Activated CD8-positive, alpha-beta T cell treated with anti-CD3 and anti-CD28 coated beads for 36 hours (primary cell): ENCODE measurements at regions not wholly inside any gene's neighbourhood (a gene's known extent, or its start where the extent isn't known, plus 50 kb on each side); places are given as distances from the start of the nearest gene placed in this dataset.
A peak's percentile ranks its signal among the peaks of the same experiment; 100 is the strongest.
"Not testable (repeated sequence)": the region's sequence is repeated elsewhere in the genome, so short reads cannot be mapped to it uniquely, and the experiment has no call there.

ENCODE experiments used
- ATAC-seq: fragments of 200-7000 bp; cut with Tn5 transposase; one replicate; pipeline ENCODE4 v1.10.0; 2021; ENCODE audit warnings: mild to moderate bottlenecking, moderate library complexity
- CTCF ChIA-PET: fragments of 350-600 bp; sonication (Branson Sonifier 250); formaldehyde crosslinking; loops from one replicate; lab custom pipeline; 2021; ENCODE audit warnings: antibody characterized with exemption; lab: Charles Lee
- POLR2A ChIA-PET: fragments of 350-600 bp; sonication (Branson Sonifier 250); formaldehyde crosslinking; loops from one replicate; lab custom pipeline; 2021; ENCODE audit warnings: antibody characterized with exemption; lab: Charles Lee
- DNase-seq: peaks from one replicate; pipeline ENCODE4 v3.0.0-alpha.2; 2020
- H3K27ac Mint-ChIP-seq: one replicate; pipeline ENCODE4 v1.8.0; 2021; ENCODE audit warnings: mild to moderate bottlenecking, mixed read lengths
- H3K27me3 Mint-ChIP-seq: one replicate; pipeline ENCODE4 v1.8.0; 2021; ENCODE audit warnings: mixed read lengths
- H3K36me3 Mint-ChIP-seq: one replicate; pipeline ENCODE4 v1.8.0; 2021; ENCODE audit warnings: low read depth, mixed read lengths
- H3K4me1 Mint-ChIP-seq: one replicate; pipeline ENCODE4 v1.8.0; 2021; ENCODE audit warnings: low read depth, mixed read lengths
- H3K4me3 Mint-ChIP-seq: one replicate; pipeline ENCODE4 v1.8.0; 2021; ENCODE audit warnings: mild to moderate bottlenecking, moderate library complexity, mixed read lengths
- H3K9me3 Mint-ChIP-seq: one replicate; pipeline ENCODE4 v1.8.0; 2021; ENCODE audit warnings: mixed read lengths
- intact Hi-C: fragments of 100-400 bp; cut with micrococcal nuclease; formaldehyde crosslinking; loops from one replicate; pipeline ENCODE4 v1.10.0; 2022
- TF ChIP-seq, protein P1 (sequence below): fragments of 200-600 bp; IDR thresholded peaks from one replicate; pipeline ENCODE4 v1.8.0; 2022; ENCODE audit warnings: antibody characterized with exemption, mild to moderate bottlenecking

DNA sequence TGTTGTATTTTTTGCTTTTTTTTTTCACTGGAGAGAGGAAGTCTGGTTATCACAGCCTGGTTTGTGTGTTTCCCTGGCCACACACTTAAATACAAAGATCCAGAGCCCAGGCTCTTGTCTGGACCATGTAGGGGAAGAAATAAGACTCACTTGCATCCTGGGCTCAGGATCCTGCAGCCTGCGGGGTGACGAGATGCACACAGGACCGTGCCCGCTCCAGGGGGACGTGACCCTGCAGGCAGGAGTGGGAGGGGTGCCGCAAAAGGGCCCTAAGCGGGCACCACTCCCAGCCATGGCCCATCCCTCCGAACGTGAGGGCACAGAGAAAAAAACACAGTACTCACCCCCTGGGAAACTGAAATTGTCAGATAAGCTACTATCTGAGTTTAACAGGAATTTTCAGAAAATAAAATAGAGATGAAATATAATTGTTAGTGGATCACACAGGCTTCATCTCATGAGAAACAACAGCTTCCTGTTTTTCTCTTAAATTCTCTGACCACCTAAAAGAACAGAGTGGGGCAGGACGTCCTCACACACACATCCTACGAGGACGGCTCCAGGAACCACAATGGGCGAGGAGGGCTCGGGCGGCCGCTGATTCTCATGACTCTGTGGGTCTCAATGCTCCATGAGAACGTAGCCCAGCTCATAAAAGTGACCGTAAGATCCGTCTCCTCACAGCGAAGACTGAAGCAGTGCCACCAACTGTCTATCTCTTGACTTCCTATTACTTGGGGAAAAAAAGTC lies 142.6 kb upstream of the ALKAL2 start:
- no peak for DNase-seq
- intact Hi-C loops: no loop called here
- POLR2A ChIA-PET: interaction anchor here (0.6 to 0.7 kb wide), 2 partner anchors 116 to 237 kb away, joined by 3 to 6 read pairs; no protein-coding TSS in a partner anchor

DNA sequence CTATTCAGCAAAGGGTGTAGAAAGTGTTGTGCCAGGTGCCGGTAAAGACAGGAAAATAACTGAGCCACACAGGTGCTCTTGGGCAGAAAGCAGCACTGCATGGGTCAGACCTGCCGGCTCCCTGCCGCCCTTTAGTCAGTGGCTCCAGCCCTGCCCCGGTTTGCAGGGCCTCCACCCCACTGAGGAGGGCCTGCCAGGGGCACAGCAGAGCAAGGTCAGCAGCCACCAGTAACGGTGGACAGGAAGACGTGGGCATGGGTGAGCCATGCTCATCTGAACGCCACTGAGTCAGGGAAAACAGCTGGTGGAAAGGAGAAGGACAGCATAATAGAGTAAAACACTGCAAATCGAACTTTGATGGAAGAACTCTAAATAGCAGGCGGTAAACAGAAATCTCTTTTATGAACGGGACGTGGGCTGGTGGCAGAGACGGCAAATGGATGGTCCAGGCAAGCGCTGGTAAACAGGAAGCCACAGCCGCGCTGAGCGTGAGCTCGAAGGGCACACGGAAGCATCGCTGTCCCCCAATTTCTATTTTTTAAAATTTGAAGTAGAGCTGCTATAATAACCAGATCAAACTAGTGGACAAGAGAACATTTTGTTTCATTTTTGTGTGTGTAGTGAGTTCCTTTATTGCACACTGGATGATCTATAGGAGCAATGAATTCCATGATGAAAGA lies 141.8 kb upstream of the ALKAL2 start:
- CTCF ChIA-PET: interaction anchor here (0.9 kb wide), 1 partner anchor 207 kb away, joined by 3 read pairs; no protein-coding TSS in a partner anchor
- Mint-ChIP-seq H3K4me3 (peak overlapping the region; percentile 64), H3K36me3 (no peaks in the 10 kb centered on the region), H3K27me3 (no peaks in the 10 kb centered on the region), H3K4me1 (peaks cover 35% of the 10 kb centered on the region), H3K27ac (peak overlapping the region; percentile 87), H3K9me3 (peaks cover 4% of the 10 kb centered on the region)
- intact Hi-C loops: no loop called here
- TF ChIP-seq, protein P1, sequence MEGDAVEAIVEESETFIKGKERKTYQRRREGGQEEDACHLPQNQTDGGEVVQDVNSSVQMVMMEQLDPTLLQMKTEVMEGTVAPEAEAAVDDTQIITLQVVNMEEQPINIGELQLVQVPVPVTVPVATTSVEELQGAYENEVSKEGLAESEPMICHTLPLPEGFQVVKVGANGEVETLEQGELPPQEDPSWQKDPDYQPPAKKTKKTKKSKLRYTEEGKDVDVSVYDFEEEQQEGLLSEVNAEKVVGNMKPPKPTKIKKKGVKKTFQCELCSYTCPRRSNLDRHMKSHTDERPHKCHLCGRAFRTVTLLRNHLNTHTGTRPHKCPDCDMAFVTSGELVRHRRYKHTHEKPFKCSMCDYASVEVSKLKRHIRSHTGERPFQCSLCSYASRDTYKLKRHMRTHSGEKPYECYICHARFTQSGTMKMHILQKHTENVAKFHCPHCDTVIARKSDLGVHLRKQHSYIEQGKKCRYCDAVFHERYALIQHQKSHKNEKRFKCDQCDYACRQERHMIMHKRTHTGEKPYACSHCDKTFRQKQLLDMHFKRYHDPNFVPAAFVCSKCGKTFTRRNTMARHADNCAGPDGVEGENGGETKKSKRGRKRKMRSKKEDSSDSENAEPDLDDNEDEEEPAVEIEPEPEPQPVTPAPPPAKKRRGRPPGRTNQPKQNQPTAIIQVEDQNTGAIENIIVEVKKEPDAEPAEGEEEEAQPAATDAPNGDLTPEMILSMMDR: no peak
- peak; percentile 82 for ATAC-seq
- POLR2A ChIA-PET: interaction anchor here (0.7 kb wide), 1 partner anchor 115 kb away, joined by 3 read pairs; no protein-coding TSS in a partner anchor
- peak; percentile 59 for DNase-seq

More for the DNA sequence above, 142.6 kb upstream of the ALKAL2 start:
- no peaks in the 10 kb centered on the region for H3K27me3 Mint-ChIP-seq
- TF ChIP-seq, protein P1: no peak
- ATAC-seq: peak; percentile 32
- CTCF ChIA-PET: interaction anchor here (0.9 kb wide), 1 partner anchor 206 kb away, joined by 3 read pairs; no protein-coding TSS in a partner anchor
- peaks cover 37% of the 10 kb centered on the region for H3K4me1 Mint-ChIP-seq
- H3K4me3 Mint-ChIP-seq: peak overlapping the region; percentile 64
- H3K9me3 Mint-ChIP-seq: peaks cover 4% of the 10 kb centered on the region
- H3K36me3 Mint-ChIP-seq: no peaks in the 10 kb centered on the region
- H3K27ac Mint-ChIP-seq: peak overlapping the region; percentile 87

DNA sequence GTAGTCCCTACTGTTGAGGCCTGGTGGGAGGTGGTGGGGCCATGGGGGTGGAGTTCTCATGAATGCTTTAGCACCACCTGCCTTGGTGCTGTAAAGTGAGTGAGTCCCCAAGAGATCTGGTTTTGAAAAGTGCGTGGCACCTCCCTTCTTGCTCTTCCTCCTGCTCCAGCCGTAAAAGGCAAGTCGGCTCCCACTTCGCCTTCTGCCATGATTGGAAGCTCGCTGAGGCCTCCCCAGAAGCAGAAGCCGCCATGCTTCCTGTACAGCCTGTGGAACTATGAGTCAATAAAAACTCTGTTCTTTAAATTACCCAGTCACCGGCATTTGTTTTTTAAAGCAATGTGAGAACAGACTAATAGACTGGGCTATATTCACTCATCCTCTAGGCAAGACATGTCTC lies 141.3 kb upstream of the ALKAL2 start:
- H3K27me3 Mint-ChIP-seq: no peaks in the 10 kb centered on the region
- peak overlapping the region; percentile 64 for H3K4me3 Mint-ChIP-seq
- H3K4me1 Mint-ChIP-seq: peaks cover 30% of the 10 kb centered on the region
- no peak for DNase-seq
- TF ChIP-seq, protein P1: no peak
- peak; percentile 28 for ATAC-seq
- H3K27ac Mint-ChIP-seq: peak overlapping the region; percentile 87
- ChIA-PET POLR2A (no interaction called here), CTCF (no interaction called here)
- intact Hi-C loops: no loop called here
- no peaks in the 10 kb centered on the region for H3K36me3 Mint-ChIP-seq
- peaks cover 4% of the 10 kb centered on the region for H3K9me3 Mint-ChIP-seq

DNA sequence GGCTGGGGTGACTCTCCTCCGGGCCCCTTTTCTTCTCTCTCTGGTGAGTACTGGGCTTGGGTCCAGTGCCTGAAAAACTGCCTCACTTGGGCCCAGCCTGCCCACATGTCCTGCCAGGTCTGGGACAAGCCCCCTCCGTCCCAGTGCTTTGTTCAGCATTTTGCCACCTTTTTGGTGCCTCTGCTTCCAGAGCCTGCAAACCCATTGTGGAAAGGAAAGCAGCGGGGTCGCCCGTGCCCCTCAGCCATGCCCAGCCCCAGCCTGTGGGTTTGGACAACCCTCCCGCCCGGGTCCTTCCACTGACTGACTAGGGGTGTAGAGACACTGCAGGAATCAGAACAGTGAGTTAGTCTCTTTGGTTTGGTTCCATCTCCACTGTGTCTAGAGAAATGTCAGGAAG lies 140.7 kb upstream of the ALKAL2 start:
- ChIA-PET POLR2A (no interaction called here), CTCF (no interaction called here)
- intact Hi-C loops: no loop called here
- H3K4me1 Mint-ChIP-seq: peaks cover 27% of the 10 kb centered on the region
- ATAC-seq (no peak), DNase-seq (no peak)
- peak overlapping the region; percentile 87 for H3K27ac Mint-ChIP-seq
- H3K27me3 Mint-ChIP-seq: no peaks in the 10 kb centered on the region
- peaks cover 4% of the 10 kb centered on the region for H3K9me3 Mint-ChIP-seq
- TF ChIP-seq, protein P1: no peak
- no peak overlapping the region for H3K4me3 Mint-ChIP-seq
- no peaks in the 10 kb centered on the region for H3K36me3 Mint-ChIP-seq

DNA sequence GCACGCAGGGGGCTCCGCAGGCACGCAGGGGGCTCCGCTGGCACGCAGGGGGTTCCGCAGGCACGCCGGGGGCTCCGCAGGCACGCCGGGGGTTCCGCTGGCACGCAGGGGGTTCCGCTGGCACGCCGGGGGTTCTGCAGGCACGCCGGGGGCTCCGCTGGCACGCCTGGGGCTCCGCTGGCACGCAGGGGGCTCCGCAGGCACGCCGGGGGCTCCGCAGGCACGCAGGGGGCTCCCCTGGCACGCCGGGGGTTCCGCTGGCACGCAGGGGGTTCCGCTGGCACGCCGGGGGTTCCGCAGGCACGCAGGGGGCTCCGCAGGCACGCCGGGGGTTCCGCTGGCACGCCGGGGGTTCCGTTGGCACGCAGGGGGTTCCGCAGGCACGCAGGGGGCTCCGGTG lies 138.8 kb upstream of the ALKAL2 start:
- CTCF ChIA-PET, H3K4me3 Mint-ChIP-seq, POLR2A ChIA-PET: not testable (repeated sequence)

More for the DNA sequence above, 138.8 kb upstream of the ALKAL2 start:
- H3K9me3 Mint-ChIP-seq, H3K36me3 Mint-ChIP-seq, intact Hi-C loops, DNase-seq, H3K27me3 Mint-ChIP-seq, H3K27ac Mint-ChIP-seq, ATAC-seq: not testable (repeated sequence)
- peaks cover 25% of the 10 kb centered on the region for H3K4me1 Mint-ChIP-seq
